Neural progenitor cell (in vitro differentiated cells): ENCODE measurements at regions not wholly inside any gene's neighbourhood (a gene's known extent, or its start where the extent isn't known, plus 50 kb on each side); places are given as distances from the start of the nearest gene placed in this dataset.

Experiments
- CTCF ChIP-seq: fragments of 200-600 bp; sonication (generic); IDR thresholded peaks from 2 replicates; pipeline ENCODE4 v1.5.1; 2017; ENCODE audit warnings: antibody characterized with exemption, mild to moderate bottlenecking
- EZH2 ChIP-seq: fragments of 200-600 bp; sonication (generic); IDR thresholded peaks from 2 replicates; pipeline ENCODE4 v1.6.1; 2017; ENCODE audit warnings: antibody characterized with exemption, mild to moderate bottlenecking, moderate library complexity

GRCh38 chr13:44664308-44664707 is 88.2 kb upstream of the TSC22D1 start:
- TF ChIP-seq CTCF (no peak), EZH2 (no peak)
